HepG2 (cell line): ENCODE measurements at regions not wholly inside any gene's neighbourhood (a gene's known extent, or its start where the extent isn't known, plus 50 kb on each side); places are given as distances from the start of the nearest gene placed in this dataset.

ENCODE experiments used
- ATAC-seq: fragments of 200-7000 bp; cut with Tn5 transposase; 3 replicates; pipeline ENCODE4 v1.9.1; 2020; ENCODE audit warnings: mild to moderate bottlenecking, moderate library complexity
- BruUV-seq: library from RNA; stranded (reverse); fragments of 400-500 nt; replicated peaks from 2 replicates; lab custom pipeline; 2021; lab: Mats Ljungman, UMichigan
- CTCF ChIA-PET: fragments of 300-600 bp; formaldehyde crosslinking; extraction: SDS; loops from one replicate; lab custom pipeline; 2021; ENCODE audit warnings: low total read pairs, inconsistent platforms, low intra/inter-chr PET ratio; lab: Yijun Ruan, JAX
- POLR2A ChIA-PET: fragments of 350-600 bp; sonication (Branson Sonifier 250); formaldehyde crosslinking; loops from one replicate; lab custom pipeline; 2020; ENCODE audit warnings: antibody characterized with exemption, inconsistent platforms; lab: Yijun Ruan, JAX
- DNase-seq: peaks from one replicate; pipeline ENCODE4 v3.0.0-alpha.2; 2015; ENCODE audit warnings: low spot score
- FAIRE-seq: peaks from 3 replicates; lab custom pipeline; 2011; peaks lifted over from hg19 to GRCh38; lab: Jason Lieb, UNC
- H2AFZ ChIP-seq: one replicate; pipeline ENCODE4 v1.6.1; 2011; ENCODE audit warnings: low read length, inconsistent platforms
- H3K27ac ChIP-seq: fragments of 300-600 bp; 3 replicates; pipeline ENCODE4 v1.8.0; 2011; ENCODE audit warnings: mixed run types, mild to moderate bottlenecking, mixed read lengths, low read length, inconsistent platforms; ENCODE audit not compliant: insufficient read depth; ENCODE audit errors: extremely low read length
- H3K27me3 ChIP-seq, 2 experiments: fragments of 200-600 bp in 1 of 2; 2 replicates in 1 of 2; 3 replicates in 1 of 2; pipeline versions ENCODE4 v1.6.0 to v1.8.0; 2011; ENCODE audit warnings: low read length in 2 of 2, mild to moderate bottlenecking in 2 of 2, moderate library complexity in 2 of 2, inconsistent platforms in 1 of 2; ENCODE audit not compliant: insufficient read depth in 2 of 2, control insufficient read depth in 1 of 2
- H3K36me3 ChIP-seq, 2 experiments: fragments of 200-600 bp in 1 of 2; replicated peaks in 1 of 2; 2 replicates in 1 of 2; 3 replicates in 1 of 2; pipeline versions ENCODE4 v1.5.1 to v1.8.0; 2011; ENCODE audit warnings: low read length in 2 of 2, inconsistent platforms in 1 of 2; ENCODE audit not compliant: insufficient read depth in 2 of 2, control insufficient read depth in 1 of 2
- H3K4me1 ChIP-seq: 2 replicates; pipeline ENCODE4 v1.5.1; 2012; ENCODE audit warnings: low read length, inconsistent platforms; ENCODE audit not compliant: insufficient read depth
- H3K4me2 ChIP-seq: 2 replicates; pipeline ENCODE4 v1.6.0; 2011; ENCODE audit warnings: low read depth, low read length, inconsistent platforms
- H3K4me3 ChIP-seq, 3 experiments: fragments of 200-600 bp in 1 of 3; sonication (generic), shearing (Covaris generic) in 1 of 3; replicated peaks in 1 of 3; 2 replicates each; pipeline ENCODE4 v1.5.1; 2011 to 2016; ENCODE audit warnings: low read length in 3 of 3, inconsistent platforms in 2 of 3, low read depth in 2 of 3, mild to moderate bottlenecking in 2 of 3, control low read depth in 1 of 3, mixed read lengths in 1 of 3; ENCODE audit not compliant: insufficient read depth in 1 of 3
- H3K79me2 ChIP-seq: one replicate; pipeline ENCODE4 v1.6.1; 2011; ENCODE audit warnings: low read length, inconsistent platforms; ENCODE audit not compliant: insufficient read depth
- H3K9ac ChIP-seq: 2 replicates; pipeline ENCODE4 v1.6.0; 2011; ENCODE audit warnings: mild to moderate bottlenecking, low read depth, low read length, inconsistent platforms; ENCODE audit not compliant: insufficient read depth
- H3K9me3 ChIP-seq: 2 replicates; pipeline ENCODE4 v1.5.1; 2012; ENCODE audit warnings: mild to moderate bottlenecking, low read length
- H4K20me1 ChIP-seq: 2 replicates; pipeline ENCODE4 v1.6.0; 2011; ENCODE audit warnings: inconsistent platforms, mild to moderate bottlenecking, low read length, moderate library complexity; ENCODE audit not compliant: insufficient read depth
- HNRNPL ChIP-seq: fragments of 200-400 bp; formaldehyde crosslinking; IDR thresholded peaks from 2 replicates; pipeline ENCODE4 v1.6.1; 2017; ENCODE audit warnings: mild to moderate bottlenecking, low read depth, low read length
- HOMEZ ChIP-seq: IDR thresholded peaks from 2 replicates; pipeline ENCODE4 v1.6.1; 2016; ENCODE audit warnings: low read depth
- IKZF5 ChIP-seq: IDR thresholded peaks from 2 replicates; pipeline ENCODE4 v1.6.1; 2018; ENCODE audit warnings: missing genetic modification reagents, mild to moderate bottlenecking, missing compliant biosample characterization
- MLX ChIP-seq: IDR thresholded peaks from 2 replicates; pipeline ENCODE4 v1.6.1; 2016
- MZF1 ChIP-seq: sonication (generic); formaldehyde crosslinking; IDR thresholded peaks from 2 replicates; pipeline ENCODE4 v1.8.1; 2023; ENCODE audit warnings: mild to moderate bottlenecking, missing genetic modification reagents, borderline replicate concordance
- NFYC ChIP-seq: IDR thresholded peaks from 2 replicates; pipeline ENCODE4 v1.6.1; 2016; ENCODE audit warnings: missing genetic modification reagents, missing compliant biosample characterization
- PPARG ChIP-seq: conservative IDR thresholded peaks from 2 replicates; pipeline ENCODE4 v1.6.1; 2016; ENCODE audit warnings: missing biosample characterization, missing genetic modification reagents
- SALL1 ChIP-seq: sonication (generic); formaldehyde crosslinking; IDR thresholded peaks from 2 replicates; pipeline ENCODE4 v1.8.0; 2022; ENCODE audit warnings: mild to moderate bottlenecking, missing genetic modification reagents
- TERF1 ChIP-seq: sonication (generic); formaldehyde crosslinking; IDR thresholded peaks from 2 replicates; pipeline ENCODE4 v1.8.0; 2022; ENCODE audit warnings: mild to moderate bottlenecking, missing genetic modification reagents, moderate library complexity
- ZNF354B ChIP-seq: sonication (generic); formaldehyde crosslinking; IDR thresholded peaks from 2 replicates; pipeline ENCODE4 v1.8.0; 2022; ENCODE audit warnings: mild to moderate bottlenecking, missing genetic modification reagents
- ZNF556 ChIP-seq: sonication (generic); formaldehyde crosslinking; IDR thresholded peaks from 2 replicates; pipeline ENCODE4 v1.4.0; 2020; ENCODE audit warnings: mild to moderate bottlenecking, missing genetic modification reagents, borderline replicate concordance
- ZNF879 ChIP-seq: sonication (generic); formaldehyde crosslinking; IDR thresholded peaks from 2 replicates; pipeline ENCODE4 v1.8.1; 2023; ENCODE audit warnings: missing genetic modification reagents
- ZZZ3 ChIP-seq: sonication (generic); formaldehyde crosslinking; IDR thresholded peaks from 2 replicates; pipeline ENCODE4 v1.4.0; 2020; ENCODE audit warnings: missing genetic modification reagents, mild to moderate bottlenecking, borderline replicate concordance
- WGBS: methylation state at CpG from one replicate; pipeline ENCODE4 v1.1.6; 2017; ENCODE audit warnings: low lambda C conversion rate; 5-methylcytosine and 5-hydroxymethylcytosine counted together
- in situ Hi-C: cut with HindIII; loops from 2 replicates; pipeline ENCODE4 v1.10.0; 2017; ENCODE audit warnings: low pct_unique_long_range_greater_than_20kb; ENCODE audit not compliant: extremely low pct_ligation_motif_present
- intact Hi-C: fragments of 100-400 bp; cut with micrococcal nuclease; formaldehyde crosslinking; loops from one replicate; pipeline ENCODE4 v1.10.0; 2022; ENCODE audit not compliant: unreplicated experiment

GRCh38 chr7:36091874-36092176 is 61.2 kb upstream of the EEPD1 start (continued):
- TF ChIP-seq HNRNPL (no peak), IKZF5 (no peak), MLX (no peak), ZZZ3 (CRISPR knock-in tag) (no peak), ZNF556 (no peak), NFYC (CRISPR knock-in tag) (no peak), PPARG (no peak), TERF1 (CRISPR knock-in tag) (no peak), MZF1 (CRISPR knock-in tag) (no peak), ZNF354B (CRISPR knock-in tag) (no peak), ZNF879 (CRISPR knock-in tag) (no peak)

- ChIA-PET POLR2A (no interaction called here), CTCF (no interaction called here)
- BruUV-seq: no TSS peak
- H3K9ac ChIP-seq: no peak overlapping the region
- TF ChIP-seq HOMEZ (CRISPR knock-in tag): no peak
- TF ChIP-seq SALL1 (CRISPR knock-in tag): peak; percentile 32; the same call in 1 of the 2 replicates
- in situ Hi-C loops: no loop called here
- peaks cover 0 to 15% of the 10 kb centered on the region in 2 experiments; a peak in 2 of 5 replicates for H3K27me3 ChIP-seq
- no peak overlapping the region for H3K27ac ChIP-seq
- WGBS: 20% methylated on average over 6 of the region's 11 CpGs
- FAIRE-seq (no peak), DNase-seq (no peak), ATAC-seq (peak; percentile 67)
- H3K36me3 ChIP-seq: no peaks in the 10 kb centered on the region
- no peak overlapping the region for H2AFZ ChIP-seq
- intact Hi-C loops: no loop called here
- no peaks in the 10 kb centered on the region for H3K79me2 ChIP-seq
- H3K4me2 ChIP-seq: peak overlapping the region; percentile 61; the same call in 1 of the 2 replicates
- peak overlapping the region in 1 of 3 experiments; percentile 35; a peak in 1 of 6 replicates for H3K4me3 ChIP-seq
- peaks cover 34% of the 10 kb centered on the region for H3K4me1 ChIP-seq
- H3K9me3 ChIP-seq: peaks cover 5% of the 10 kb centered on the region
- no peaks in the 10 kb centered on the region for H4K20me1 ChIP-seq
Observed at GRCh38 chr7:36092221-36092771, 60.8 kb upstream of the EEPD1 start.
